BJ (cell line): ENCODE measurements at regions not wholly inside any gene's neighbourhood (a gene's known extent, or its start where the extent isn't known, plus 50 kb on each side); places are given as distances from the start of the nearest gene placed in this dataset.
"Not testable (repeated sequence)": the region's sequence is repeated elsewhere in the genome, so short reads cannot be mapped to it uniquely, and the experiment has no call there.

ENCODE experiments used
- CTCF ChIA-PET: fragments of 350-600 bp; formaldehyde crosslinking; extraction: SDS; loops from one replicate; lab custom pipeline; 2021; ENCODE audit warnings: antibody characterized with exemption, inconsistent platforms; lab: Yijun Ruan, JAX
- POLR2A ChIA-PET: fragments of 300-600 bp; sonication (Branson Sonifier 250); formaldehyde crosslinking; extraction: SDS; loops from one replicate; lab custom pipeline; 2021; ENCODE audit warnings: antibody characterized with exemption; lab: Charles Lee
- DNase-seq: peaks from one replicate; pipeline ENCODE4 v3.0.0-alpha.2; 2011; ENCODE audit warnings: low read depth
- H3K27me3 ChIP-seq: 2 replicates; pipeline ENCODE4 v1.6.0; 2011; ENCODE audit warnings: low read length; ENCODE audit not compliant: control insufficient read depth, insufficient read depth
- H3K36me3 ChIP-seq: 2 replicates; pipeline ENCODE4 v1.5.1; 2011; ENCODE audit warnings: low read length; ENCODE audit not compliant: control insufficient read depth, insufficient read depth
- H3K4me3 ChIP-seq: 2 replicates; pipeline ENCODE4 v1.5.1; 2011; ENCODE audit warnings: low read depth, mild to moderate bottlenecking, control low read depth, low read length
- CTCF ChIP-seq: IDR thresholded peaks from 2 replicates; pipeline ENCODE4 v1.5.1; 2011; ENCODE audit warnings: low read depth, mild to moderate bottlenecking, control low read depth, inconsistent platforms, low read length, moderate library complexity; ENCODE audit not compliant: insufficient read depth

GRCh38 chr5:174796711-174797192 lies 72.4 kb downstream of the MSX2 start:
- TF ChIP-seq CTCF = no peak
- no peaks in the 10 kb centered on the region for H3K27me3 ChIP-seq
- H3K36me3 ChIP-seq = no peaks in the 10 kb centered on the region
- H3K4me3 ChIP-seq = no peak overlapping the region
- CTCF ChIA-PET = interaction anchor here (0.8 to 1.2 kb wide), 3 partner anchors 20 to 377 kb away, joined by 3 to 5 read pairs (median 4); no protein-coding TSS in a partner anchor
- no peak for DNase-seq
- POLR2A ChIA-PET = no interaction called here

- ChIA-PET CTCF (interaction anchor here (0.5 to 4.5 kb wide), 9 partner anchors 17 to 478 kb away, joined by 3 to 43 read pairs (median 4); no protein-coding TSS in a partner anchor), POLR2A (no interaction called here)
- Histone ChIP-seq H3K27me3 (no peaks in the 10 kb centered on the region), H3K4me3 (no peak overlapping the region), H3K36me3 (no peaks in the 10 kb centered on the region)
- no peak for DNase-seq
- TF ChIP-seq CTCF = no peak
These were observed 70.7 kb downstream of the MSX2 start for GRCh38 chr5:174794931-174795672.

GRCh38 chr5:174793684-174794328 lies 69.4 kb downstream of the MSX2 start:
- CTCF ChIA-PET = interaction anchor here (0.6 to 4.5 kb wide), 15 partner anchors 8 to 477 kb away, joined by 3 to 43 read pairs (median 3); no protein-coding TSS in a partner anchor
- no peak for DNase-seq
- TF ChIP-seq CTCF = peak; percentile 83
- Histone ChIP-seq H3K4me3 (no peak overlapping the region), H3K27me3 (no peaks in the 10 kb centered on the region), H3K36me3 (no peaks in the 10 kb centered on the region)
- POLR2A ChIA-PET = interaction anchor here (0.6 kb wide), 1 partner anchor 1783 kb away, joined by 8 read pairs; no protein-coding TSS in a partner anchor

- ChIA-PET CTCF (interaction anchor here (0.9 to 4.5 kb wide), 8 partner anchors 11 to 476 kb away, joined by 3 to 43 read pairs (median 4); no protein-coding TSS in a partner anchor), POLR2A (no interaction called here)
- Histone ChIP-seq H3K36me3 (no peaks in the 10 kb centered on the region), H3K27me3 (no peaks in the 10 kb centered on the region), H3K4me3 (no peak overlapping the region)
- no peak for TF ChIP-seq CTCF
- no peak for DNase-seq
These were observed 68.7 kb downstream of the MSX2 start for GRCh38 chr5:174793076-174793475.

GRCh38 chr5:174792265-174792664 lies 67.9 kb downstream of the MSX2 start:
- H3K36me3 ChIP-seq, DNase-seq, H3K27me3 ChIP-seq, H3K4me3 ChIP-seq, POLR2A ChIA-PET: not testable (repeated sequence)
- CTCF ChIA-PET = interaction anchor here (1.5 to 4.5 kb wide), 3 partner anchors 370 to 466 kb away, joined by 3 to 43 read pairs (median 14); no protein-coding TSS in a partner anchor
